GM18519 (cell line): ENCODE measurements at regions not wholly inside any gene's neighbourhood (a gene's known extent, or its start where the extent isn't known, plus 50 kb on each side); places are given as distances from the start of the nearest gene placed in this dataset.

Experiments used
- ATAC-seq: cut with Tn5 transposase; IDR thresholded peaks from one replicate; pipeline ENCODE4 v1.9.1; 2021; ENCODE audit warnings: mild to moderate bottlenecking, moderate library complexity; ENCODE audit not compliant: unreplicated experiment, low FRiP score

GRCh38 chr12:4002601-4003000 lies 129.4 kb upstream of the PARP11 start:
- no peak for ATAC-seq

GRCh38 chr12:4001841-4002240 lies 128.6 kb upstream of the PARP11 start:
- no peak for ATAC-seq

GRCh38 chr12:4001031-4001430 lies 127.8 kb upstream of the PARP11 start:
- no peak for ATAC-seq

- ATAC-seq: no peak
These were observed 126.7 kb upstream of the PARP11 start for GRCh38 chr12:3999904-4000303.

- no peak for ATAC-seq
These were observed 126.0 kb upstream of the PARP11 start for GRCh38 chr12:3998968-3999792.

- ATAC-seq: no peak
These were observed 125.2 kb upstream of the PARP11 start for GRCh38 chr12:3998397-3998796.

- ATAC-seq: no peak
These were observed 123.1 kb upstream of the PARP11 start for GRCh38 chr12:3996322-3996721.

GRCh38 chr12:3995306-3995705 lies 122.1 kb upstream of the PARP11 start:
- no peak for ATAC-seq

GRCh38 chr12:3994500-3994899 lies 121.3 kb upstream of the PARP11 start:
- ATAC-seq: no peak

- ATAC-seq: no peak
These were observed 119.7 kb upstream of the PARP11 start for GRCh38 chr12:3992945-3993344.

- ATAC-seq: no peak
These were observed 118.8 kb upstream of the PARP11 start for GRCh38 chr12:3991798-3992580.

- no peak for ATAC-seq
These were observed 117.5 kb upstream of the PARP11 start for GRCh38 chr12:3990501-3991280.

GRCh38 chr12:3989218-3989550 lies 116.0 kb upstream of the PARP11 start:
- no peak for ATAC-seq

- ATAC-seq: no peak
These were observed 115.5 kb upstream of the PARP11 start for GRCh38 chr12:3988519-3989217.

GRCh38 chr12:3987571-3987970 lies 114.4 kb upstream of the PARP11 start:
- ATAC-seq: no peak

- no peak for ATAC-seq
These were observed 107.5 kb upstream of the PARP11 start for GRCh38 chr12:3980504-3981272.

GRCh38 chr12:3977621-3978020 lies 104.4 kb upstream of the PARP11 start:
- no peak for ATAC-seq

GRCh38 chr12:3976351-3976938 lies 103.2 kb upstream of the PARP11 start:
- ATAC-seq: no peak

- no peak for ATAC-seq
These were observed 102.5 kb upstream of the PARP11 start for GRCh38 chr12:3975652-3976051.
